Sigmoid colon (tissue), 3 donors: ENCODE measurements at regions not wholly inside any gene's neighbourhood (a gene's known extent, or its start where the extent isn't known, plus 50 kb on each side); places are given as distances from the start of the nearest gene placed in this dataset.

ENCODE experiments used
- CTCF ChIP-seq, 4 experiments: fragments of 450-650 bp in 3 of 4; fragments of 200-600 bp in 1 of 4; IDR thresholded peaks; one replicate each; pipeline ENCODE4 v1.5.1; 2016 to 2019; ENCODE audit warnings: antibody characterized with exemption in 4 of 4, mild to moderate bottlenecking in 3 of 4, moderate library complexity in 2 of 4
- POLR2A ChIP-seq, 2 donors: fragments of 450-650 bp; IDR thresholded peaks; one replicate each; pipeline ENCODE4 v1.6.1; 2016; ENCODE audit warnings: antibody characterized with exemption in 2 of 2, mild to moderate bottlenecking in 2 of 2, moderate library complexity in 2 of 2

DNA sequence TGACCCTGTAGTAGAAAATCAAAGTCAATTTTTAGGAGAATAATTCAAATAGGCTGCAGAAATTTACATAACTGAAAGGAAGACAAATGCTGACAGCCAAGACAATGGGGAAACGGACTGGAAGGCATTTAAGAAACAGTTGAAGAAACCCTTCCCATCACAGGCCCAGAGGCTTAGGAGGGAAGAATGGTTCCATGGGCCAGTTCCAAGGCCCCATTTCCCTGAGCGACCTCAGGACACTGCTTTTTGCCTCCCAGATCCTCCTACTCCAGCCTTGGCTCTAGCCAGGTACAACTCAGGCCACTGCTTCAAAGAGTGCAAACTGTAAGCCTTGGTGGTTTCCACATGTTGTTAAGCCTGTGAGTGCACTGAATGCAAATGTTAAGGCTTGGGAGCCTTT is 184.1 kb upstream of the SGCD start:
- TF ChIP-seq CTCF (IDR thresholded peaks at IDR 0.05) (no peak), POLR2A (IDR thresholded peaks at IDR 0.05) (no peak)
